Ishikawa (cell line): ENCODE measurements at regions not wholly inside any gene's neighbourhood (a gene's known extent, or its start where the extent isn't known, plus 50 kb on each side); places are given as distances from the start of the nearest gene placed in this dataset.

ENCODE experiments used
- EP300 ChIP-seq: IDR thresholded peaks from 2 replicates; pipeline ENCODE4 v1.6.1; 2012; ENCODE audit warnings: borderline replicate concordance
- RAD21 ChIP-seq: IDR thresholded peaks from 2 replicates; pipeline ENCODE4 v1.6.1; 2012; ENCODE audit warnings: low read depth
- TF ChIP-seq, protein P1 (sequence below): IDR thresholded peaks from 2 replicates; pipeline ENCODE4 v1.6.1; 2012
- TF ChIP-seq, protein P2 (sequence below): IDR thresholded peaks from 2 replicates; pipeline ENCODE4 v1.6.1; 2012; ENCODE audit warnings: low read depth, mild to moderate bottlenecking

DNA sequence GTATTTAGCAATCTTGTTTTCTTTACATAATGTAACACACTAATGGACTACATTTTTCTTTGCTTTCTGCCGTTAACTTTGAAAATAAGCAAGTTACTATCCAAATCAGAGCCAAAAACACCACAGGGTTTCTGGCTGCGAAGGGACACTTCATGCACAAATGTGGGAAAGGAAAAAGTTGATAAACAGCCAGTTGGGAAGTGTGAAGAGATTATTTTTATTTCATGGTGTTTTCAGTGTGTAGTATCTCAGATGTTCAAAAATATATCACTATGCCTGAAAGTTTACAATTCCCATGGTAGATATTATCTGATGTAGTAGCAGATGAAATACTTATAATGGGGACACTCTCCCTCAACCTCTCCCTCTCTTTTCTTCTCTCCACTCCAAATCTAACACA, 135.3 kb downstream of the CETN3 start:
- TF ChIP-seq EP300 (no peak), RAD21 (no peak)
- TF ChIP-seq, protein P1, sequence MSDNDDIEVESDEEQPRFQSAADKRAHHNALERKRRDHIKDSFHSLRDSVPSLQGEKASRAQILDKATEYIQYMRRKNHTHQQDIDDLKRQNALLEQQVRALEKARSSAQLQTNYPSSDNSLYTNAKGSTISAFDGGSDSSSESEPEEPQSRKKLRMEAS: no peak
- TF ChIP-seq, protein P2, sequence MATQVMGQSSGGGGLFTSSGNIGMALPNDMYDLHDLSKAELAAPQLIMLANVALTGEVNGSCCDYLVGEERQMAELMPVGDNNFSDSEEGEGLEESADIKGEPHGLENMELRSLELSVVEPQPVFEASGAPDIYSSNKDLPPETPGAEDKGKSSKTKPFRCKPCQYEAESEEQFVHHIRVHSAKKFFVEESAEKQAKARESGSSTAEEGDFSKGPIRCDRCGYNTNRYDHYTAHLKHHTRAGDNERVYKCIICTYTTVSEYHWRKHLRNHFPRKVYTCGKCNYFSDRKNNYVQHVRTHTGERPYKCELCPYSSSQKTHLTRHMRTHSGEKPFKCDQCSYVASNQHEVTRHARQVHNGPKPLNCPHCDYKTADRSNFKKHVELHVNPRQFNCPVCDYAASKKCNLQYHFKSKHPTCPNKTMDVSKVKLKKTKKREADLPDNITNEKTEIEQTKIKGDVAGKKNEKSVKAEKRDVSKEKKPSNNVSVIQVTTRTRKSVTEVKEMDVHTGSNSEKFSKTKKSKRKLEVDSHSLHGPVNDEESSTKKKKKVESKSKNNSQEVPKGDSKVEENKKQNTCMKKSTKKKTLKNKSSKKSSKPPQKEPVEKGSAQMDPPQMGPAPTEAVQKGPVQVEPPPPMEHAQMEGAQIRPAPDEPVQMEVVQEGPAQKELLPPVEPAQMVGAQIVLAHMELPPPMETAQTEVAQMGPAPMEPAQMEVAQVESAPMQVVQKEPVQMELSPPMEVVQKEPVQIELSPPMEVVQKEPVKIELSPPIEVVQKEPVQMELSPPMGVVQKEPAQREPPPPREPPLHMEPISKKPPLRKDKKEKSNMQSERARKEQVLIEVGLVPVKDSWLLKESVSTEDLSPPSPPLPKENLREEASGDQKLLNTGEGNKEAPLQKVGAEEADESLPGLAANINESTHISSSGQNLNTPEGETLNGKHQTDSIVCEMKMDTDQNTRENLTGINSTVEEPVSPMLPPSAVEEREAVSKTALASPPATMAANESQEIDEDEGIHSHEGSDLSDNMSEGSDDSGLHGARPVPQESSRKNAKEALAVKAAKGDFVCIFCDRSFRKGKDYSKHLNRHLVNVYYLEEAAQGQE: no peak
